A549 (cell line): ENCODE measurements at regions not wholly inside any gene's neighbourhood (a gene's known extent, or its start where the extent isn't known, plus 50 kb on each side); places are given as distances from the start of the nearest gene placed in this dataset.

Experiments used
- CHD2 ChIP-seq: fragments of 150-350 bp; IDR thresholded peaks from 2 replicates; pipeline ENCODE4 v1.6.1; 2014; ENCODE audit warnings: low read length; ENCODE audit not compliant: partially characterized antibody
- CTCF ChIP-seq: fragments of >200 bp; sonication (Bioruptor Twin); formaldehyde crosslinking; IDR thresholded peaks from 3 replicates; pipeline ENCODE4 v1.5.1; 2016
- MAFK ChIP-seq: fragments of 450-650 bp; IDR thresholded peaks from 2 replicates; pipeline ENCODE4 v1.6.1; 2014; ENCODE audit not compliant: partially characterized antibody
- MAX ChIP-seq: IDR thresholded peaks from 2 replicates; pipeline ENCODE4 v1.6.1; 2012
- POLR2A ChIP-seq: IDR thresholded peaks from 2 replicates; pipeline ENCODE4 v1.6.1; 2012; ENCODE audit warnings: mild to moderate bottlenecking, low read length
- RCOR1 ChIP-seq: fragments of 150-350 bp; IDR thresholded peaks from 2 replicates; pipeline ENCODE4 v1.6.1; 2014; ENCODE audit warnings: antibody characterized with exemption, low read length, low read depth
- SREBF2 ChIP-seq: fragments of 450-650 bp; IDR thresholded peaks from 2 replicates; pipeline ENCODE4 v1.6.1; 2014; ENCODE audit warnings: mild to moderate bottlenecking, moderate library complexity
- TF ChIP-seq, protein P1 (sequence below): fragments of 200-600 bp; sonication (generic); IDR thresholded peaks from 2 replicates; pipeline ENCODE4 v1.6.1; 2016; ENCODE audit warnings: antibody characterized with exemption, mild to moderate bottlenecking, moderate library complexity

DNA sequence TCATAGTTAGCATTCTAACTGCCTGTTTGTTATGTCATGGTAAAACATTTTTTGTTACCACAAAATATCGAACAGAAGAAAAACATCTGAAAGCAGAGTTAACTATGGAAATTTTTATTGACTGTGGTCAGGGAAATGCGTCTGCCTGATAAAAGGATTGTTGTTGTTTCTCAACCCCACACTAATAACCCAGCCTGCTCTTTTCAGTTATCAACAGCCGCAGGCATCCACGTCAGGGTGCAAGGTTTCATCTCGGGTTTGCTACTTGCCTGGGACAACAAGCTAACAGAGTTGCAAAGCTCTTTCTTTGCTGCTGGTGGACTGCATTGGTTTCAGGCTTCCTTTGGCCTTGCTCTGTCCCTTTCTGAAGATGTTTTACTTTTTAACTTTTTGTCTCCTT, 969.2 kb downstream of the CDH18 start:
- no peak for TF ChIP-seq CTCF
- TF ChIP-seq, protein P1, sequence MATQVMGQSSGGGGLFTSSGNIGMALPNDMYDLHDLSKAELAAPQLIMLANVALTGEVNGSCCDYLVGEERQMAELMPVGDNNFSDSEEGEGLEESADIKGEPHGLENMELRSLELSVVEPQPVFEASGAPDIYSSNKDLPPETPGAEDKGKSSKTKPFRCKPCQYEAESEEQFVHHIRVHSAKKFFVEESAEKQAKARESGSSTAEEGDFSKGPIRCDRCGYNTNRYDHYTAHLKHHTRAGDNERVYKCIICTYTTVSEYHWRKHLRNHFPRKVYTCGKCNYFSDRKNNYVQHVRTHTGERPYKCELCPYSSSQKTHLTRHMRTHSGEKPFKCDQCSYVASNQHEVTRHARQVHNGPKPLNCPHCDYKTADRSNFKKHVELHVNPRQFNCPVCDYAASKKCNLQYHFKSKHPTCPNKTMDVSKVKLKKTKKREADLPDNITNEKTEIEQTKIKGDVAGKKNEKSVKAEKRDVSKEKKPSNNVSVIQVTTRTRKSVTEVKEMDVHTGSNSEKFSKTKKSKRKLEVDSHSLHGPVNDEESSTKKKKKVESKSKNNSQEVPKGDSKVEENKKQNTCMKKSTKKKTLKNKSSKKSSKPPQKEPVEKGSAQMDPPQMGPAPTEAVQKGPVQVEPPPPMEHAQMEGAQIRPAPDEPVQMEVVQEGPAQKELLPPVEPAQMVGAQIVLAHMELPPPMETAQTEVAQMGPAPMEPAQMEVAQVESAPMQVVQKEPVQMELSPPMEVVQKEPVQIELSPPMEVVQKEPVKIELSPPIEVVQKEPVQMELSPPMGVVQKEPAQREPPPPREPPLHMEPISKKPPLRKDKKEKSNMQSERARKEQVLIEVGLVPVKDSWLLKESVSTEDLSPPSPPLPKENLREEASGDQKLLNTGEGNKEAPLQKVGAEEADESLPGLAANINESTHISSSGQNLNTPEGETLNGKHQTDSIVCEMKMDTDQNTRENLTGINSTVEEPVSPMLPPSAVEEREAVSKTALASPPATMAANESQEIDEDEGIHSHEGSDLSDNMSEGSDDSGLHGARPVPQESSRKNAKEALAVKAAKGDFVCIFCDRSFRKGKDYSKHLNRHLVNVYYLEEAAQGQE = no peak
- TF ChIP-seq RCOR1 = no peak
- TF ChIP-seq CHD2 = no peak
- TF ChIP-seq MAFK = no peak
- TF ChIP-seq MAX = no peak
- TF ChIP-seq POLR2A = no peak
- TF ChIP-seq SREBF2 = no peak
